HG03378 (cell line): ENCODE measurements at regions not wholly inside any gene's neighbourhood (a gene's known extent, or its start where the extent isn't known, plus 50 kb on each side); places are given as distances from the start of the nearest gene placed in this dataset.
"Not testable (repeated sequence)": the region's sequence is repeated elsewhere in the genome, so short reads cannot be mapped to it uniquely, and the experiment has no call there.

Source experiments
- ATAC-seq: cut with Tn5 transposase; IDR thresholded peaks from one replicate; pipeline ENCODE4 v1.9.1; 2021; ENCODE audit warnings: mild to moderate bottlenecking, moderate library complexity; ENCODE audit not compliant: unreplicated experiment

GRCh38 chr5:82455317-82455716 is 177.2 kb upstream of the RPS23 start:
- ATAC-seq = not testable (repeated sequence)

GRCh38 chr5:82448374-82448773 is 170.2 kb upstream of the RPS23 start:
- no peak for ATAC-seq

DNA sequence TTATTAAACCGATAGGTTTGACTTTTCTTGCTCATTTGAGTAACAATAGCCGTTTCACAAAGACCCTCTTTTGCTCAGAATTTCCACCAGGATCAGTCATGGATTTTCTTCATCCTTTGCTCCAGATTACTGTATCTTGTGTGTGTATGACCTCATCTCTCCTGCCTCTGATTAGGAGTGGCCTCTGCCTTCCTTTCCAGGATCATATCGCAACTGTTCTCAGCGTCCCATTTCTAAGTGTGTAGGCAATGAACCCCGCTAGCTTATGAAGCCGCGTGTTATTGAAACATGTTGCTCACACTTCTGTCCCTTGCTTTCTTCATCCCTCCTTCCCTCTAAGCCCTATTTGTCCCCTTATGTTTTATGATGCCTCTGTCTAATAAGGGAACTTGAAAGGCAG is 169.8 kb upstream of the RPS23 start:
- ATAC-seq = no peak

DNA sequence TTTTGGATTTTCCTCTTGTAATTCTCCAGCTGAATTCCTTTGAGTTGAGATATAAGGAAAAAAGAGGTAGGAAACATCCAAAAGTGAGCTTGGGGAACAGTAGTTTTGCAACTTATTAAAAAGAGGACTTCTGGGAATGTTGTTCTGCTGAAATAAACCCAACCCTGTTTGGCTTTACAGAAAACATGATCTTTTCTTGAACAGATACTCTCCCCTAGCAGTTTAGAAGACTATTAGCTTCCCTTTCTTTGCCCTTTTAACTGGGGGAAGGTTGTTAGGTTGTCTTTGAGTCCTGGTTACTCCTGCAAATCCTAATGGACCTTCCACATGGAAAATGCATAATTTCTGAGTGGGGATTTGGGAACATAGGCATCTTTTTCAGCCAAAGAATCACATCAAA is 168.7 kb upstream of the RPS23 start:
- ATAC-seq = no peak

- no peak for ATAC-seq
Measured at GRCh38 chr5:82445726-82446335, 167.7 kb upstream of the RPS23 start.

GRCh38 chr5:82439750-82440445 is 161.7 kb upstream of the RPS23 start:
- ATAC-seq = no peak

GRCh38 chr5:82437565-82437964 is 159.4 kb upstream of the RPS23 start:
- ATAC-seq = not testable (repeated sequence)

- ATAC-seq = no peak
Measured at GRCh38 chr5:82436291-82436690, 158.1 kb upstream of the RPS23 start.

GRCh38 chr5:82434696-82435660 is 156.8 kb upstream of the RPS23 start:
- not testable (repeated sequence) for ATAC-seq

GRCh38 chr5:82426464-82427154 is 148.5 kb upstream of the RPS23 start:
- ATAC-seq = no peak

DNA sequence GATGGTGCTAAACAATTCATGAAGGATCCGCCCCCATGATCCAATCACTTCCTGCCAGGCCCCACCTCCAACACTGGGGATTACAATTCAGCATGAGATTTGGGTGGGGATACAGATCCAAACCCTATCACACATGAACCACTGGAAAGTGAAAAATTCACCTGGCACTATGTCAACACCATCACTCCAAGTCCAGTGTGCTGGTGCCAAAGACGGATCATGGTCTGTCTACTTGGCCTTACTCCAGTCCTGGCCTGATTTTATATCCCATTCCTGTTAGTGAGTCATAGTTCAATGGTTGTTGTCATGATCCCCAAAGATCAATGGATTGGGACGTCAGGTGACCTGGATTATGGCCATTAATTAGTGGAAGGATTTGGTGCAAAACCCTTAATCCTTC is 147.4 kb upstream of the RPS23 start:
- no peak for ATAC-seq

DNA sequence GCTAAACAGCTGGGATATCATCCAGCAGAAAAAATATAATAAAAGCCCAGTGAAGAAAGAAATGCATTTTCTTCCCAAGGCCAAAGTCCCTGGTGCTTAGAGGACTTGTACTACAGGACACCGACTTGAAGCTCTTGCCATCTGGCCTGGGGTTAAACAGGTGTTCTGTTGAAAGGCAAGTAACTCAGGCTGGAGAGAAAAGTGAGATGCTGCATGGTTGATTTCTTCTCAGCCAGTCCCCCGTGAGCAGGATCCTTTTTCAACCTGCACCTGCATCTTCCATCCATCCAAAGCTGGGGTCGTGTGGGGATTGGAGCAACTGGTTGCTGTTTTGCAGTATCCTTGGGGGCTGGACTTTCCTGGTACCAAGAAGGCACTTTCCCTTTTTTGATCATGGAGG is 146.1 kb upstream of the RPS23 start:
- ATAC-seq = no peak

- ATAC-seq = no peak
Measured at GRCh38 chr5:82422751-82423181, 144.6 kb upstream of the RPS23 start.

- ATAC-seq = no peak
Measured at GRCh38 chr5:82422001-82422740, 144.0 kb upstream of the RPS23 start.

DNA sequence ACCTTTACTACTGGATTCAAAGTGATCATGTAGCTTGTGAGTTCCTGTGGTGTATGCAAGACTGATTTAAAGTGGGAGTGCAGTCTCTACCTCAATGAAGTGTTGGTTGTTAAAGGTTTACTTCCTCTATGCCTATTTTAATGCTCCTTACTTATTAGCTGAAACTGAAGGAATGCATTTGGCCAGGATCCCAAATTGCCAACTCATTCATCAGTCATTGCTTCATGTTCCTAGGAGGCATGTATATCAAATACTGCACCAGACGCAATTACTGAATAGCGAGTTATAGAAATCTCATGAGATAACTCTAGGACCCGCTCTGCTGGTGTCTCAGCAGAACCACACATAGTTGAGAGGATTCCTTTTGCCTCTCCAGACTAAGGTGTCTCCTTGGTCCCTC is 143.0 kb upstream of the RPS23 start:
- no peak for ATAC-seq

DNA sequence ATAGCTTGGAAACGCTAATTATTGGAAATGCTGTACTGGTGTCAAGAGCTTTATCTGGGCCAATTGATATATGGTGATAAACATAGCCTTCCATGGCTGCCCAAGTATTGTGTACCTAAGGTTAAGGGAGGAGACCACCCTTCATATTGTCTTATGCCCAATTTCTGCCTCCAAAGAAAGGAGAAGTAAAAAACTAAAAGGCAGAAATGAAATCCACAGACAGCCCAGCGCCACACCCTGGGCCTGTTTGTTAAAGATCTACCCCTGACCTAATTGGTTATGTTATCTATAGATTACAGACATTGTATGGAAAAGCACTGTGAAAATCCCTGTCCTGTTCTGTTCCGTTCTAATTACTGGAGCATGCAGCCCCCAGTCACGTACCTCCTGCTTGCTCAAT is 142.4 kb upstream of the RPS23 start:
- ATAC-seq = not testable (repeated sequence)

DNA sequence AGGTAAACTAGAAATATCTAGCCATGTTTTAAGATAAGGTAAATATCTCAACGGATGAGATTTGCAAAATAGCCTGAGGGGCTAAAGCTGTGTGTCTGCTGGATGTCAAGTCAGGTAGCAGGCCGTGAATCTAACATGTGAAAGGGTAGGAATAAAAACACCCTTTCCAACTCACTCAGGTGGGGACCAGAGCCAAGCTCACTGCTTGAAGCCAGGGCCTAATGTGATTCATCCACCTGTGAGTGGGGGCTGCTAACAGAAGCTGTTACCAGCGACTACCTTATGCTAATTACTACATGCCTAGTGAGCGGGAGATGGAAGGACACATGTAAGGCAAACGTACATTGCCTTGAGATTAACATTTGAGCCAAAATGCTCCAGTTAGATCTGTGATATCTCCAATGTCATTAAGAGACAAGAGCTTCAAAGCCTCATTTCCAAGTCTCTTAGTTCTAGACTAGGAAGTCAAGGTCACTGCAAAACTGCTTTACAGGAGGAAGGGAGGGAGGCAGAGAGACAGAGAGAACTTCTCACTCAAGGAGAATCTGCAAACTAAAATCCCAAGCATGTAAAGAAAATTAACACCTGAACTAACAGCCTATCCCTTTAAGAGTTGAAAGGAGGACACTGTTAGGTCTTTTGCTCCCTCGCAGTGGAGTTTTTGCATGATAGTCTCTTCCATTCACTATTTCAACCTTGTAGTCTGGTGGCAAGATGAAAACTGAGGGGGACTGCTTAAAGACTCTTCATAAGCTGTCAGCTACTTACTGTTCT is 141.6 kb upstream of the RPS23 start:
- no peak for ATAC-seq

DNA sequence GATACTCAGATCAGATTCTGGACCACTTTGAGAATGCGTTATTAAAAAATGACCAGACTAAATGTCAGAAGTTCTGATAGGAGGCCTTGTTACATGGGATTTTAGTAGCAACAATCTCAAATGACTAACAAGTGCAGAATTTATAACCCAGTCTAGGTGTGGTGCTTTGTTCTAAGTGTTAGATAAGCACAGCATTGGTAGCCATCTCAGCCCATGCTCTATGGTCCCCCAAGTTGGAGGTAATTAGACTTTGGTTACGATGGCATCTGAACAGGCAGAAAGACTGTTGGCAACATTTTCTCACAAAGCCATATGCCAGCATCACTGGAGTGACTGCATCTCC is 140.4 kb upstream of the RPS23 start:
- no peak for ATAC-seq

GRCh38 chr5:82417776-82418607 is 139.8 kb upstream of the RPS23 start:
- ATAC-seq = no peak
